SU-DHL-6 (cell line): ENCODE measurements at regions not wholly inside any gene's neighbourhood (a gene's known extent, or its start where the extent isn't known, plus 50 kb on each side); places are given as distances from the start of the nearest gene placed in this dataset.

Experiments
- H2AFZ ChIP-seq: fragments of 200-600 bp; sonication (generic); 2 replicates; pipeline ENCODE4 v1.6.1; 2014; ENCODE audit warnings: low read depth, mild to moderate bottlenecking, moderate library complexity, mixed read lengths, antibody characterized with exemption, low read length; ENCODE audit not compliant: severe bottlenecking
- H3F3A ChIP-seq: fragments of 200-600 bp; shearing (Covaris generic); 2 replicates; pipeline ENCODE4 v1.6.0; 2016; ENCODE audit warnings: antibody characterized with exemption, mild to moderate bottlenecking; ENCODE audit not compliant: insufficient read depth
- H3K27ac ChIP-seq: fragments of 200-600 bp; sonication (generic); 2 replicates; pipeline ENCODE4 v1.5.1; 2016; ENCODE audit warnings: low read depth, mild to moderate bottlenecking, low read length, moderate library complexity, mixed read lengths
- H3K27me3 ChIP-seq: fragments of 200-600 bp; sonication (generic), shearing (Covaris generic); 2 replicates; pipeline ENCODE4 v1.6.0; 2014; ENCODE audit warnings: mild to moderate bottlenecking, low read length
- H3K36me3 ChIP-seq: fragments of 200-600 bp; sonication (generic); 2 replicates; pipeline ENCODE4 v1.6.1; 2014; ENCODE audit warnings: mild to moderate bottlenecking, low read length, mixed read lengths
- H3K4me2 ChIP-seq: fragments of 300-600, 200-600 bp; shearing (Covaris generic), sonication (generic); 2 replicates; pipeline ENCODE4 v1.6.0; 2014; ENCODE audit warnings: low read length, low read depth, mild to moderate bottlenecking; ENCODE audit not compliant: poor library complexity, severe bottlenecking
- H3K4me3 ChIP-seq: fragments of 200-600 bp; sonication (generic); 2 replicates; pipeline ENCODE4 v1.5.1; 2014; ENCODE audit warnings: antibody characterized with exemption, low read length, mild to moderate bottlenecking, mixed read lengths; ENCODE audit not compliant: insufficient read depth, poor library complexity, severe bottlenecking
- H3K79me2 ChIP-seq: fragments of 200-600 bp; sonication (generic); 2 replicates; pipeline ENCODE4 v1.6.1; 2014; ENCODE audit warnings: mild to moderate bottlenecking, low read length, moderate library complexity; ENCODE audit not compliant: insufficient read depth
- H3K9ac ChIP-seq: fragments of 200-600 bp; sonication (generic); 2 replicates; pipeline ENCODE4 v1.7.0; 2014; ENCODE audit warnings: mild to moderate bottlenecking, low read length
- H3K9me2 ChIP-seq: fragments of 200-600 bp; sonication (generic); replicated peaks from 2 replicates; pipeline ENCODE4 v1.6.1; 2014; ENCODE audit warnings: low read length; ENCODE audit not compliant: insufficient read depth
- H3K9me3 ChIP-seq: fragments of 200-600 bp; sonication (generic); 2 replicates; pipeline ENCODE4 v1.6.1; 2014; ENCODE audit warnings: low read length, mixed read lengths; ENCODE audit not compliant: insufficient read depth
- H4K20me1 ChIP-seq: fragments of 200-600 bp; sonication (generic); 2 replicates; pipeline ENCODE4 v1.6.1; 2014; ENCODE audit warnings: low read depth, mild to moderate bottlenecking, antibody characterized with exemption, low read length, moderate library complexity, mixed read lengths
- CTCF ChIP-seq: fragments of 200-600 bp; sonication (generic); IDR thresholded peaks from one replicate; pipeline ENCODE4 v1.5.1; 2017; ENCODE audit warnings: antibody characterized with exemption, mild to moderate bottlenecking, low read length, moderate library complexity; ENCODE audit not compliant: insufficient read depth, poor library complexity, severe bottlenecking
- EZH2phosphoT487 ChIP-seq: fragments of 200-600 bp; sonication (generic), shearing (Covaris generic); conservative IDR thresholded peaks from 2 replicates; pipeline ENCODE4 v1.6.1; 2018; ENCODE audit warnings: mild to moderate bottlenecking, antibody characterized with exemption, low read length, moderate library complexity, mixed read lengths

- no peak for TF ChIP-seq CTCF
- TF ChIP-seq EZH2phosphoT487 = no peak
- Histone ChIP-seq H2AFZ (no peak overlapping the region), H3K9me2 (no peaks in the 10 kb centered on the region), H3K79me2 (no peaks in the 10 kb centered on the region), H3K27me3 (no peaks in the 10 kb centered on the region), H3K27ac (no peak overlapping the region), H4K20me1 (no peaks in the 10 kb centered on the region), H3K4me3 (no peak overlapping the region), H3F3A (no peaks in the 10 kb centered on the region), H3K9me3 (no peaks in the 10 kb centered on the region), H3K9ac (no peak overlapping the region), H3K4me2 (no peak overlapping the region), H3K36me3 (no peaks in the 10 kb centered on the region)
Observed at GRCh38 chr2:105588581-105588980, 156.1 kb upstream of the NCK2 start.

- Histone ChIP-seq H3K36me3 (no peaks in the 10 kb centered on the region), H3K27me3 (no peaks in the 10 kb centered on the region), H3F3A (no peaks in the 10 kb centered on the region), H3K27ac (no peak overlapping the region), H3K4me3 (no peak overlapping the region), H3K79me2 (no peaks in the 10 kb centered on the region), H3K9me2 (no peaks in the 10 kb centered on the region), H2AFZ (no peak overlapping the region), H3K9ac (no peak overlapping the region), H4K20me1 (no peaks in the 10 kb centered on the region), H3K9me3 (no peaks in the 10 kb centered on the region), H3K4me2 (no peak overlapping the region)
- no peak for TF ChIP-seq CTCF
Observed at GRCh38 chr2:105587637-105588036, 157.1 kb upstream of the NCK2 start.

GRCh38 chr2:105584435-105585010, 160.2 kb upstream of the NCK2 start:
- H3K27me3 ChIP-seq = no peaks in the 10 kb centered on the region
- no peak overlapping the region for H3K27ac ChIP-seq
- H3K79me2 ChIP-seq = no peaks in the 10 kb centered on the region
- TF ChIP-seq EZH2phosphoT487 = no peak
- TF ChIP-seq CTCF = no peak
- H3K9me3 ChIP-seq = no peaks in the 10 kb centered on the region
- H3F3A ChIP-seq = no peaks in the 10 kb centered on the region
- no peaks in the 10 kb centered on the region for H3K9me2 ChIP-seq
- no peak overlapping the region for H3K4me2 ChIP-seq
- H3K9ac ChIP-seq = no peak overlapping the region
- H3K4me3 ChIP-seq = no peak overlapping the region
- no peak overlapping the region for H2AFZ ChIP-seq
- H4K20me1 ChIP-seq = no peaks in the 10 kb centered on the region
- no peaks in the 10 kb centered on the region for H3K36me3 ChIP-seq
